Glomerular visceral epithelial cell (primary cell): ENCODE measurements at regions not wholly inside any gene's neighbourhood (a gene's known extent, or its start where the extent isn't known, plus 50 kb on each side); places are given as distances from the start of the nearest gene placed in this dataset.
"Not testable (repeated sequence)": the region's sequence is repeated elsewhere in the genome, so short reads cannot be mapped to it uniquely, and the experiment has no call there.

ENCODE experiments used
- DNase-seq: peaks from one replicate; pipeline ENCODE4 v3.0.0-alpha.2; 2016; ENCODE audit errors: extremely low spot score

DNA sequence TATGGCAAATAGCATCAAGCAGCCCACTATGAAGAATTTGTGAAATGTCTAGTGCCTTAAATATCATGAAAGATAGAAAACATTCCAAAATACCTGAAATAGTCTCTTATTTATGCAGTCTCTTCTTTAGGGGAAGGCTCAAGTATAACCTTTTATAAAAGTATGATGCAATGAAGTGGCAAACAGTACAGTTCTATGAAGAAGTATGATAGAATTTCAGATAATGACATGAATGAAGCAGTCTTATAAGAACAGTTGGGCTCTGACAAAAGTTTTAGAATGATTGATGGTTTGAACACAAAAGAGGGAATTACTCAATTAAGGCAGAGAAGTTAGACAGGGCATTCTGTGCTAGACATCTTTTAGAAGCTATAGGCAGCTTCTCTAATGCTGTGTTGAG lies 1791.8 kb upstream of the PIK3C3 start:
- no peak for DNase-seq

DNA sequence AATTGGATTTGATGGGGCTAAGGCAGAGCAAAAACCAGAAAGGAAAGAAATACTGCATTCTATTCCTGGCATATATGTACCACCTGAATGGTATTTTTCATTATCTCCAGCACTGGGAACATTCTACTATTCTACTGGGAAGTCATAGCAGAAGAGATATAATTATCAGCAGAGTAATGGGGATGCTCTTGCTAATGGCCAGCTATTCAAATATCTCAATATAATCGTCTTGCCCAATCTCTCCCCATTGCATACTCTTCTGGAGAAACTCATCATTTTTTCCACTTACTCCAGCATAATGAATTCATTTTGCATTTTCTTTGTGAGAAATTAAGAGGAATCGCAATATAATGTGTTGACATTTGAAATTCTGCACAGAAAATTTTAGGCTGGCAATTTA lies 1794.7 kb upstream of the PIK3C3 start:
- DNase-seq, result no peak

DNA sequence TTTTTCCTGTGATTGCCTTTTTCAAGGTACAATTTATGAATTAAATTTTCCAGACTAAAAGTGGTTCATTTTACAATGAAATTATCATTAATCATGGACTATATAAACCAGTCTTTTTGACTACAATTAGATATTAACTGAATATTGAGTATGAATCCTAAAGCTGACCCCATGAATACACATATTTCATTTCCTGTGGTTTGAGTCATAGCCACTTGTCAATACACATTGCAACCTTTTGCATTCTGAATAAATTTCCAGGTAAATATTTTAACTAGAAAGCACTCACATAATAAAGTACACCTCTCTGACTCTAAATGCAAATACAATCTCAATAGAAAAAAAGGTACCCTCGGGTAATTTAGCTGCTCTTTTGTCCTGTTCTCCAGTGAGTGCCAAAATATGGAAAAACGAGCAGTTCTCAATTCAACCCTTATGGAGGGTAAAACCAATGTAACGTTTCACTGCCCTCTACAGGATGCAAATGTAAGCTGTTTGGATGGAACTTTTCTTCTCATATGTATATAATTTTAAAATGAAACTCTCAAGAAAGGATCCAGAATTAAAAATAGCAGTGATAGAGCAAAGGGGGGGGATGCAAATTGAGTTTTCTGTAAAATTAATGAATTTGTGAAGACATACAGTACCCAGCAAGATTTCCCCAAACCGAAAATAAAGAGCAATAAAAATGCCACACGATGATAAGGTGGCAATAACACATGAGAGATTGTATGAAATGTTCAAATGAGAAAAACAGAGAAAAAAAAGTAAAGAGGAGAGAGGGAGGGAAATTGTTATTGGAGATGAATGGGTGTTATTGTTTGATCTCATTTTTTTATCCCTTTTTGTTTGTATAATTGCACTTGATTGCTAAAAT lies 1795.7 kb upstream of the PIK3C3 start:
- peak; percentile 40 for DNase-seq

DNA sequence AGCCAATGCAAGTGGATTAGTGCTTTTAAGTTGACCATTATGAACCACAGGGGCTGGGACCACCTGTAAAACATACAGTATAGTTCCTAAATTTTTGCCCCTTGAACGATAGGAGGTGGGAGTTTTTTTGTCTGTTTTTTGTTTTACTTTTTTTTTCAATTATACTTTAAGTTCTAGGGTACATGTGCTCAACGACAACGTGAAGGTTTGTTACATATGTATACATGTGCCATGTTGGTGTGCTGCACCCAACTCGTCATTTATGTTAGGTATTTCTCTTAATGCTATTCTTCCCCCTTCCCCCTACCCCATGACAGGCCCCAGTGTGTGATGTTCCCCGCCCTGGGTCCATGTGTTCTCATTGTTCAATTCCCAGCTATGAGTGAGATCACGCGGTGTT lies 1797.9 kb upstream of the PIK3C3 start:
- DNase-seq, result no peak

DNA sequence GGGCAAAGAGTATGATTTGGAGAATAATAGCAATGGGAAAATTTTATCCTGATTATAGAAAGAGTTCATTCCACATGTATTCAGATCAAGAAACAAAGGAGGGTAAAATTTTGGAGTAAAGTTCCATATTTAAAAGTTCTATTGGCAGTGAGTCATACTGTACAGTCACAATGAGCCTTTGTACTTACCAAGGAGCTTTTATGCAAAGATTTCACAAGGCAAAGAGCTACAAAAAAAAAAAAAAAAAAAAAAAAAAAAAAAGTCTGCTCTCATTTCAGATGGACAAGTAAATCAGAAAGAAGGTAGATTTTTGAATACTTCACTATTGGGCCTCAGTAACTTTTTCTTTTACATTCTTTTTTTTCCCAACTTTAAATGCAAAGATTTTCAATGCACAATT lies 1802.2 kb upstream of the PIK3C3 start:
- no peak for DNase-seq

DNA sequence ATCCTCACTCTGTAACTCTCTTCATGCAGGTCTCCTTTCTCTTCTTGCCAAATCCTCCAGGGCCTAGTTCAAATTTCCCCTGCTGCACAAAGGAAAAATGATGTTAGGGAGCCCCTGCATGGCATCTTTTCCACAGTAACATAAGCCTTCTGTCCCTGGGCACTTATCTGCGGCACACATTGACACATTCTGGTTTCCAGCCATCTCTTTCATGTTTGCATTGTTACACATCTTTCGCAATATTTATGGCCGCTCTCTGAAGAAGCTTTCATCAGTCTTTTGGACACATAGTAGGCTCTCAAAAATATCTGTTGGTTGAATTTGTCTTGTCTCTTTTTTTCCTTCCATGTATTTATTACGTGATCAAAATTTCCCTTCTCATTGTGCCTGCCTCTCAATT lies 1806.1 kb upstream of the PIK3C3 start:
- no peak for DNase-seq

DNA sequence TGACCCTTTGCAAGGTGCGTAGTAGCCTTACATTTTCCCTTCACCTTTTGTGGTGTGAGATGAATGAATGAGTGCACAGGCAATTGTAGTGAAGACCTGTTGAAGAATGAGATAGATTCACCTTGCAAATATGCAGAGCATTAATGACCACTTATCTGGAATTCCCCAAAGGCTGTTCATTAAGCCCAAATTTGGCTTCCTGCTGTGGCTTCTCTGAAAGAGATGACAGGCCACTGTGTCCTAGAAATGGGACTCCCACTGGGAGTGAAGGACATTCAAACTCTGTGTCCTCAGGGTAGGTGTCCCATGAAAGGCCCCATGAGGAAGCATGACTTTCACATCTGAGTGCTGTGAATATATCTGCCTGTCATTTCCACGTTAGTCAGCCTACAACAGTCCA lies 1821.8 kb upstream of the PIK3C3 start:
- DNase-seq, result no peak

DNA sequence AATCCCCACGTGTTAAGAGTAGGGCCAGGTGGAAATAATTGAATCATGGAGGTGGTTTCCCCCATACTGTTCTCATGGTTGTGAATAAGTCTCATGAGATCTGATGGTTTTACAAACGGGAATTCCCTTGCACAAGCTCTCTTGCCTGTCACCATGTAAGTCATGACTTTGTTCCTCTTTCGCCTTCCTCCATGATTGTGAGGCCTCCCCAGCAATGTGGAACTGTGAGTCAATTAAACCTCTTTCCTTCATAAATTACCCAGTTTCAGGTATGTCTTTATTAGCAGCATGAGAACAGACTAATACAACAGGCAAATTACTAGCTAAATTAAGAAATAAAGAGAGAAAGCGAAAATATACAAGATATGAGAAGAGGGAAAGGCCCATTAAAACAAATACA lies 1822.6 kb upstream of the PIK3C3 start:
- not testable (repeated sequence) for DNase-seq

DNA sequence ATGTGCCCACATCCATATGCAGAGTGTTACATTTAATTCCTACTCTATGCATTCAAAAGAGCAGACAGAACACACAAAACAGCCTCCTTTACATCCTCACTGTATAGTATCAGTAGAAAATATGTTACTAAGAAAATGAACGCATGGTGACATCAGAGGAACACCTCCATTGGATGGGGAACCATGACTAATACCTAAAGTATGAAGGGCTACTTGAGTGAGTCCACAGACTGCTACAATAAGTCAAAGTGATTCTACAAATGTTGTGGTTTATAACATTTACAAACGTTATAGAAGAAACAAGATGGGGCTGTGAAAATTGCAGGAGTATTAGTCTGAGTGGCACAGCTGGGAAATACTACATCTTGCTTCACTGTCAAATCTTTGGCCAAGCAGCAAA lies 1830.9 kb upstream of the PIK3C3 start:
- DNase-seq, result peak; percentile 63

DNA sequence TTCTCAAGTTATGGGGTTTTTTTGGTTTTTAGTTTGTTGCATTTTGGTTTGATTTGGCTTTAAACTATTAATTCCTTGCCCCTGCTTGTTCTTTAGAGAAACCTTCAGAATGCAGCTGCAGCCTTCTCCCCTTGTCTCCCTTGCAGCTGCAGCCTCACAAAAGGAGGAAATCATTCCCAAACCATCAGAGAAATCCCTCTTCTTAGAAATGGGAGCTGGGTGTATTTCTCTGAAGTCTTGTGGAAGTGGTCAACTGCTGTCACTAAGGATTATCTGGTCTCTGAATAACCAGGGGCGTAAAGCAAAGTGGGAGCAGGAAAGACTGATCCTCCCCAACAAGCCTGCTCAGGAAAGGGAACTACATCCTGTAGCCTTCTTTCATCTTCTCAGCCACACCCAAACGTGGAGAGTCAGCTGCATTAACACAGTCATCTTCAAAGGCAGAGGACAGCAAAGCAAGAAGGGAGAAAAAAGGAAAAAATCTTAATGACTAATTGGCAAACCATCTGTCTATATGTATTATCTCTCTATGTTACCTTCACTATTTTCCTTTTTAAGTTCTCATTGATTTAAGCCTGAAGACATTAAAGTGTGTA lies 1834.1 kb upstream of the PIK3C3 start:
- no peak for DNase-seq

DNA sequence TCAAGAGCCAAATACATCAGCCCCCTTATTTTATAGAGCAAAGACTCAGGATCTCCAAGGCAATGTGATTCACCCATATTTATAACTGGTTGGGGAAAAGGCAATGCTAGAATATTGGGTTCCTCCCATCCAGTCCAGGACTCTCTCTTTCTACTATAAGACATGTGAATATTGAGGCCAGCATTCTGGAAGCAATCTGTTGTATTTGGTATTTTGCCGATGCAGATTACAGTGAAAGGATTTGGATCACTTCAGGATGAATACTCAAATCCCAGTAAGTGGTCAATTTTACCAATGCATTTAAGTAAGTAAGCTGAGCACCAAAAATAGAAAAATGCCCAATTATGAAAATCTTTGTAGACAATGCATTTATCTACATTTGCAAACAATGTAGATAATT lies 1834.7 kb upstream of the PIK3C3 start:
- DNase-seq, result no peak

DNA sequence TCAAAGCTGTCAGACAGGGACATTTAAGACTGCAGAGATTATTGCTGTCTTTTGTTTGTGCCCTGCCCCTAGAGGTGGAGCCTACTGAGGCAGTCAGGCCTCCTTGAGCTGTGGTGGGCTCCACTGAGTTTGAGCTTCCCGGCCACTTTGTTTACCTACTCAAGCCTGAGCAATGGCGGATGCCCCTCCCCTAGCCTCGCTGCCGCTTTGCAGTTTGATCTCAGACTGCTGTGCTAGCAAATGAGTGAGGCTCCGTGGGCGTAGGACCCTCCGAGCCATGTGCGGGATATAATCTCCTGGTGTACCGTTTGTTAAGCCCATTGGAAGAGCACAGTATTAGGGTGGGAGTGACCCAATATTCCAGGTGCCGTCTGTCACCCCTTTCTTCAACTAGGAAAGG lies 1835.5 kb upstream of the PIK3C3 start:
- DNase-seq, result not testable (repeated sequence)

DNA sequence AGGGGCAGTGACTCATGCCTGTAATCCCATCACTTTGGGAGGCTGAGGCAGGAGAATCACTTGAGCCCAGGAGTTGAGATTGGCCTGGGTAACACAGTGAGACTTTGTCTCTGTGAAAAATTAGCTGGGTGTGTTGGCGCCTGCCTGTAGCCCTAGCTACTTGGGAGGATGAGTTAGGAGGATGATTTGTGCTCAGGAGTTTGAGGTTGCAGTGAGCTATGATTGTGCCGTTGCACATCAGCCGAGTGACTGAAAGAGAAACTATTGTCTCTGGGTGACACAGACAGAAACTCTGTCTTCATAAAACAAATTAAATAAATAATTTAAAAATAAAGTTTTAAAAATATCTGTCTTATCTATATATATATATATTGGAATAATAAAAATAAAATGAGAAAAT lies 1844.6 kb upstream of the PIK3C3 start:
- DNase-seq, result no peak

DNA sequence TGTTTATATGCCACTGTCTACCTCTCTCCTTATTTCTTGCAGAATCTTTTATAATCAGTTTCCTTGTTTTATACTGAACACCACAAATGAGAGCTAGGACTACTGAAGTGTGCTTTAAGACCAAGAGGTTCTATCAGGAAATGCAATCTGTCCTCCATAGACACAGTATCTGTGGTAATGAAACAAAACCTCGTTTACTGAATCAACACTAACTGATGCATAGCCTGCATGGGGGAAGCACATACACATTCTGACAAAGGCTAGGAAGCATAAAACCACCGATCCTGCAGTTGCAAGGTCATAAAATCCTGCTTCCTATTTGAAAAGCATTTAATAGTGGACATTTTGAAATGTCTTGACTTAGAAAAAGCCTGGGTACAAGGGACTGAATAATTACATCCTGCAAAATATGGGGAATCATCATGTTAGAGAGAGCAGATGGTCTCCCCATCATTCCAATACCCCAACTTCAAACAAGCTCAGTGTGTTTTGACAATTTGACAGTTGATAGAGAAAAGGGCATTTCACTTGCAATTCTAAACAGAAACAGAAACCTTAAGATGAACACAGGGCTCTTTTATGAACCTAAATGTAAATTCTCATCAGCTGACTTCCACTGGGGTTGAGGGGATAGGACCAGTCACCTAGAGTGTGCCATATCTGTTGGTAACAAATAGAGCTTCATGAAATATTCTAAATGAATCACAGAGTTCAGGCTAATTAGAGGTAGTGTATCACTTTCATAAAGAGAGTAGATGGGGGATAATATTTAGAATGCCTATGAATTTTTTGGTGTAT lies 1845.6 kb upstream of the PIK3C3 start:
- peak; percentile 30 for DNase-seq

DNA sequence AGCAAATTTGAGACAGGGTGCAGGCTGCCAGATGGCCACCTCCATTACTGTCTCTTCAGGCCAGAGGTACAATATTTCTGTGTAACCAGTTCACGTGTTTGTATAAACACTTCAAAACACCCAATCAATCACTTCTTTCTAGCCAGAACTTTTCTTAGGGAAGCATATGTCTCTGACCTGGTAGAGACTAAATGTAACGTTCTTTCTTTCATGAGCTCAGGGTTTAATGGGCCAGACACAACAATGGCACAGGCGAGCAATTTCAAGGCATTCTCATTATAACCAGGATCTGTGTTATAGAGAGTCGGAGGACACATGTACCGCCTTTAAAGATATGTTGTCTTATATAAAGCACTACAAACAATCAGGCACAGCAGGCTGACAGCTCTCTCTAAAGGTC lies 1846.4 kb upstream of the PIK3C3 start:
- DNase-seq, result no peak

DNA sequence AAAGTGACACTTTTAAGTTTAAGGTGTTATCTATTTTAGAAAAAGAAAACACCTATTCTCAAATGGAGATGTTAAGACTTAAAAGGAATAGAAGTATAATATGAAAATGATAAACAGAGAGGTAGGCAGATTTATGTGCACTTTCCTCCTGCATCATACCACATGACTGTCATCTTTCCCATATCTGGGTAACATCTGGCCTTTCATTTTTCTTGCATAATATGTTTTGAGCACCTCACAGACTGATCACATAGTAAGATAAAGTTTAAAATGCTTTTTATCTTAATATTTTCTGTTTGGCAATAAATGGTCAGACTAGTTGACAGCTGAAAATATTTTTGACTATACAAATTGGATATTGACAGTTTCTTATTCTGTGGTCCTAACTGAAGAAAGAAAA lies 1852.1 kb upstream of the PIK3C3 start:
- DNase-seq, result no peak

DNA sequence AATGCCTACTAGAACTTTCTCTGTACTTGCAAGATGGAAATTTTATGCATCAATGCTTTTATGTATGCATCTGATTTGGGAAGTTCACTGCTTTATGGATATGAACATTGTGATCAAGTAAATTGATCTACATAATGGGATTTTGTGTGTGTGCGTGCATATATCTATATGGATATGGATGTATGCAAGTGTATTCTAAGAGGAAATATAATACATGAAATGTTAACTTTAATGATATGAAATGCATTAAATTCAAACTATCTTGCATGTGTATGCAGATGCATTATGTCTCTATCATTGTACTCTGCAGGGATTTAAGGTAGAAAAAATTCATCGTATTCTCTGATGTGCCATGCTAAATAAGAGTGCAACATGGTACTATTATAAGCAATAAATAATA lies 1855.4 kb upstream of the PIK3C3 start:
- no peak for DNase-seq

DNA sequence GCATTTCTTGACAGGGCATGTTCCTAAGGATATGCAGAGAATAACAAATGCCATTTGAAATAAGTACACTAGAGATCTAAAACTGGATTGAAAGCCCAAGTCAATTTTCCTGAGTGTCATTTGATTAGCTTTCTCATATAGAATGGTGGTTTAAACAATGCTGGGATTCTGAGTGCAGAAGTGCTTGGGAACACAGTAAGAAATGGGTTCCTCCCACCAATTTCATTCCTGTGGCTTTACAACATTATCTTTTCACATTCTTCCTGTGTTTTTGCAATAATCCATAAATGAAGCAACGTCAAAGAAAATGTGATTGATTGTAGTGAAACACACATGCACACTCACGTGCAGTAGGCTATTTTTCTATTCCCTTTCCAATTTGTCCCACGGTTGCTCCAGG lies 1858.4 kb upstream of the PIK3C3 start:
- DNase-seq, result no peak

DNA sequence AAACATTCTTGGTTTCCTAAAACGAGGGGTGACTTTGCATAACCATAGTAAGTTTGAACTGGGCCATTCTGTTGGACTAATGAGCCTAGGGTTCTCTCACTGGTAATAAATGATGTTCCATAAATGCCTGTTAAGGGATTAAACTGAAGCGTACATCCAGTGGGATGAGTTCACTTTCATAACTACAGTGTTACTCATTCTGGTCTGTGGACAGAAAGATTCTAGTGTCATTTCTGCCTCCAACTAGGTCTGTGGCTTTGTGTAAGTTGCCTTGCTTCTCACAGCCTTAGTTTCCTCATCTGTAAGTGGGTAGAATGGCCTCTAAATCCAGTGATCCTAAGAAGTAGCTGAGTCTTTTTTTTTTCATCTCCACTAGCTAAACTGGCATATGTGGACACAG lies 1860.6 kb upstream of the PIK3C3 start:
- no peak for DNase-seq

DNA sequence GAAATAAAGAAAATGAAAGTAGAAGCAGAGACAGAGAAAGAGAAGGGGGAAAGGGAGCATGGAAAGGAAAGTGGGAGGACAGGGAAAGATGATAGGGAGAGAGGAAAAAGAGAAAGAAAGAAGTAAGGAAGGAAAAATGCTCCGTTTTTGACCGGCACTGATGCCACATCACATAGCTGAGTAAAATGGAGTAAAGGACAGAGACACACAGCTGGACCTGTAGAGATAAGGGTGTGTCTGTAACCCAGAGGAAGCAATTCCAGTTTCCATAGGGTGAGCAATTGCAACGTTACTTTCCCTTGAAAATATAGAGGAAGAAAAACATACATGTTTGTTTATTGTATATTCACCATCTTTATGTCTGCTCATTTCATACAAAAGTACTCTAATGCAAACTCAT lies 1866.9 kb upstream of the PIK3C3 start:
- no peak for DNase-seq

DNA sequence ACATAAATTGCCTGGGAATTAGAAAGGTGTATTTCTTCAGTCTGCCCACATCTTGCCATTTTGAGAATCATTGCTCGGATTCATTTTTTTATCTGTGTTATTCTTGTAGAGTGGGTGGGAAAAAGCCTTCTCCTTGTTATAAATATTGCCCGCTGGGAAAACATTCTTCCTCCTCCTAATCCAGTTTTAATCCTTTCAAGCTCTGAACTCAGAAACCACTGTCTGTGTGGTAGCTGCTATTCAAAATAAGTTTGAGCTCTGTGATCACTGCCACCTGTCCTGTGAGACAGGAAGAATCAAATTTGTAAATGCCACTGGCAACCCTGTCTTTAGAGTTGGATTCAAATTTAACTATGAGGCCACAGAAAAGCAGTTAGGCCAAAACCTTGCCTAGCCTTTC lies 1875.2 kb upstream of the PIK3C3 start:
- DNase-seq, result no peak

DNA sequence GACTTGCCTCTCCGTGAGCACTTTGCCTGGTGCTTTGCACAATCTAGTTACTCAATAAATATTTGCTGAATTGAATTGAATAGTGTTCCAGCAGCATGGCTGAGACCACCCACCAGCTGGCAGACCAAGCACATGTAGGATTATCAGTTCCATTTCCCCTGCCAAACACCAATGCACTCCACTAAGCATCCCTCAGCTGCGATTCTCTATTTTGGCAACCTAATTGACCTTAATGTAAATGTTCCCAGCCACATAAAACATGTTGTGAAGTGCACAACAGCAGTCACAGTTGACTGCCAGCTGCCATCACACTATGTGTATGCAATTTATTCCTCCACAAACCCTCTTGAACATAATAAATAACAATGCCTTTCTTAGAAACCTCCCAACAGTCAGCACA lies 1879.4 kb upstream of the PIK3C3 start:
- DNase-seq, result no peak

DNA sequence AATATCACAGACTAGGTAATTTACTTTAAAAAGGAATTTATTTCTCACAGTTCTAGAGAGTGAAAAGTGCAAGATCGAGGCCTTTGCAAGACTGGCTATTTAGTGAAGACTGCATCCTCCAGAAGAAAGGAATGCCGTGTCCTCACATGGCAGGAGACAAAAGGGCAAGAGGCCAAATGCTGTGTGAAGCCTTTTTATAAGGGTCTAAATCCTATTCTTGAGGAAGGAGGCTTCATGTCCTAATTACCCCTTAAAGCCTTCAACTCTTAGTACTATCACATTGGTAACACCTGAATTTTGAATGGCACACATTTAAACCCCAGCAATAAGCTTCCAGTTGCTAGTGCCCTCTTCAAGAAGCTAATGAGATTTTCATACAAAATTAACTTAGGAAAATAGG lies 1882.3 kb upstream of the PIK3C3 start:
- DNase-seq, result no peak
